Ascending aorta (tissue), 2 donors: ENCODE measurements at regions not wholly inside any gene's neighbourhood (a gene's known extent, or its start where the extent isn't known, plus 50 kb on each side); places are given as distances from the start of the nearest gene placed in this dataset.

ENCODE experiments used
- DNase-seq, 2 donors: peaks; one replicate each; pipeline ENCODE4 v3.0.0-alpha.2; 2019; ENCODE audit warnings: low spot score in 2 of 2
- H3K27ac ChIP-seq, 2 donors: fragments of 200-600 bp; sonication (generic); one replicate each; pipeline ENCODE4 v1.5.1; 2016 to 2017; ENCODE audit warnings: mild to moderate bottlenecking in 1 of 2
- H3K27me3 ChIP-seq: fragments of 200-600 bp; sonication (generic); one replicate; pipeline ENCODE4 v1.5.1; 2017
- H3K36me3 ChIP-seq, 2 donors: fragments of 200-600 bp; sonication (generic); one replicate each; pipeline ENCODE4 v1.5.1; 2016
- H3K4me1 ChIP-seq, 2 donors: fragments of 200-600 bp; sonication (generic); one replicate each; pipeline ENCODE4 v1.5.1; 2016 to 2017; ENCODE audit warnings: mild to moderate bottlenecking in 1 of 2
- H3K4me3 ChIP-seq, 2 donors: fragments of 200-600 bp; sonication (generic); one replicate each; pipeline ENCODE4 v1.5.1; 2016 to 2017; ENCODE audit warnings: mild to moderate bottlenecking in 1 of 2
- H3K9me3 ChIP-seq, 2 donors: fragments of 200-600 bp; sonication (generic); one replicate each; pipeline ENCODE4 v1.5.1; 2016
- intact Hi-C: fragments of 100-400 bp; cut with DNase I; formaldehyde crosslinking; loops from one replicate; pipeline ENCODE4 v1.15.1; 2023
- TF ChIP-seq, protein P1 (sequence below), 3 experiments: fragments of 200-600 bp in 2 of 3; fragments of 450-650 bp in 1 of 3; sonication (generic) in 2 of 3; IDR thresholded peaks; one replicate each; pipeline ENCODE4 v1.5.1; 2016 to 2019; ENCODE audit warnings: antibody characterized with exemption in 3 of 3, mild to moderate bottlenecking in 1 of 3, moderate library complexity in 1 of 3

DNA sequence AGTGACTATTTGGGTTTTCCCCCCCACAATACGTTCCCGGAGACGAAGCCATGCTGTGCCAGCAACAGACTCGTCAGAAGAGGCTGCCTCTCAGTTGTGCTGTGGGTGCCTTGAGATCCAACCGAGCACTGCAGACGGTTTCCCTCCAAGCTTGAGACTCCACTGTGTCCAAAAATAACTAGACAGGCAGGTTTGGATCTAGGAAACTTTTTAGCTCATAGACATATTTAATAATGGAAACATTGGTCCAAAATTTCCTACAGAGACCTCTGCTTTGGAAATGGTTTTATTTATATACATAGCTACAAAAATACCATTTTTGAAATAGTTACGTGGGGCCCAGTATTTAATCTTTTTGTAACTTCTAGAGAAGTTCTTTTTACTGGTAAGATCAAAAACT is 63.1 kb upstream of the SPATS2L start:
- TF ChIP-seq, protein P1, sequence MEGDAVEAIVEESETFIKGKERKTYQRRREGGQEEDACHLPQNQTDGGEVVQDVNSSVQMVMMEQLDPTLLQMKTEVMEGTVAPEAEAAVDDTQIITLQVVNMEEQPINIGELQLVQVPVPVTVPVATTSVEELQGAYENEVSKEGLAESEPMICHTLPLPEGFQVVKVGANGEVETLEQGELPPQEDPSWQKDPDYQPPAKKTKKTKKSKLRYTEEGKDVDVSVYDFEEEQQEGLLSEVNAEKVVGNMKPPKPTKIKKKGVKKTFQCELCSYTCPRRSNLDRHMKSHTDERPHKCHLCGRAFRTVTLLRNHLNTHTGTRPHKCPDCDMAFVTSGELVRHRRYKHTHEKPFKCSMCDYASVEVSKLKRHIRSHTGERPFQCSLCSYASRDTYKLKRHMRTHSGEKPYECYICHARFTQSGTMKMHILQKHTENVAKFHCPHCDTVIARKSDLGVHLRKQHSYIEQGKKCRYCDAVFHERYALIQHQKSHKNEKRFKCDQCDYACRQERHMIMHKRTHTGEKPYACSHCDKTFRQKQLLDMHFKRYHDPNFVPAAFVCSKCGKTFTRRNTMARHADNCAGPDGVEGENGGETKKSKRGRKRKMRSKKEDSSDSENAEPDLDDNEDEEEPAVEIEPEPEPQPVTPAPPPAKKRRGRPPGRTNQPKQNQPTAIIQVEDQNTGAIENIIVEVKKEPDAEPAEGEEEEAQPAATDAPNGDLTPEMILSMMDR (IDR thresholded peaks at IDR 0.05): no peak
- intact Hi-C loops: no loop called here
- Histone ChIP-seq H3K9me3 (no peaks in the 10 kb centered on the region), H3K4me3 (peak overlapping the region in 1 of 2 donors; percentile 35), H3K27ac (no peak overlapping the region), H3K4me1 (no peaks in the 10 kb centered on the region), H3K36me3 (no peaks in the 10 kb centered on the region), H3K27me3 (no peaks in the 10 kb centered on the region)
- DNase-seq: no peak

DNA sequence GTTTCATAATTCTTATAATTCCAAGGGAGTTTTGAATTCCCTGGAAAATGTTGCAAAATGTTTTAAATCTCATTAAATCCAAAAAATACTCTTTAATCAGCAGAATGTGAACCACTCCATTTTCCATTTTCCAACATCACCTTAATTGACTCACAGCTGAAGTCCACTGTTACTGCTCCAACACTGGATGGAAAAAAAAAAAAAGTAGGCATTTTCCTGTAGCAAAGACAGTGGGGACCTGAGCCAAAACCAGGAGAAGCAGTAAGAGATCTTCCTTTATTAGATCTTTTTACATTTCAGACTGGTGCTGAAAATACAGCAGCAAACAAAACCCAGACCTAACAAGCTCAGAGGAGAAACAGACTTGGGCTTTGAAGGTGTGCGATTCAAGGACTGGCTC is 62.4 kb upstream of the SPATS2L start:
- Histone ChIP-seq H3K27ac (no peak overlapping the region), H3K4me3 (peak overlapping the region in 1 of 2 donors; percentile 35), H3K27me3 (no peaks in the 10 kb centered on the region), H3K4me1 (no peaks in the 10 kb centered on the region), H3K36me3 (no peaks in the 10 kb centered on the region), H3K9me3 (no peaks in the 10 kb centered on the region)
- DNase-seq: no peak
- intact Hi-C loops: no loop called here
- TF ChIP-seq, protein P1 (IDR thresholded peaks at IDR 0.05): no peak

DNA sequence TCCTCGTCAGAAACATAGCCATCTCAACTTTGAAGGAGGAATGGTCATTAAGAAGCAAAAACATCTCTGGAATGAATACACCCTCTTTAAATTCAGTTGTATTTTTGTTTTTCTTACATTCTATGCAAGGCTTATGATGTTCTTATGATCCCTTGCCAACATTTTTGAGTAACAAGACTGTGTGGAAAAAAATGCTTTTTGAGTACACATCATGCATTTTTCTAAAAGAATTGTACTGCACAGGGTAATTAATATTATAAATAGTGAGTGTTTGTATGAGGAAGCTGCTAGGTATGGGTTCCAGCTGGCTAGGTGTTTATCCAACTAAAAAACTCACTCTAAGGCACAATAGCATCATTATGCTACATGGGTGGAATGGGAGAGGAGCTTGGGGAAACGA is 59.0 kb upstream of the SPATS2L start:
- Histone ChIP-seq H3K9me3 (no peaks in the 10 kb centered on the region), H3K4me1 (no peaks in the 10 kb centered on the region), H3K27ac (no peak overlapping the region), H3K36me3 (no peaks in the 10 kb centered on the region), H3K4me3 (no peak overlapping the region), H3K27me3 (no peaks in the 10 kb centered on the region)
- DNase-seq: no peak
- TF ChIP-seq, protein P1 (IDR thresholded peaks at IDR 0.05): no peak
- intact Hi-C loops: no loop called here

DNA sequence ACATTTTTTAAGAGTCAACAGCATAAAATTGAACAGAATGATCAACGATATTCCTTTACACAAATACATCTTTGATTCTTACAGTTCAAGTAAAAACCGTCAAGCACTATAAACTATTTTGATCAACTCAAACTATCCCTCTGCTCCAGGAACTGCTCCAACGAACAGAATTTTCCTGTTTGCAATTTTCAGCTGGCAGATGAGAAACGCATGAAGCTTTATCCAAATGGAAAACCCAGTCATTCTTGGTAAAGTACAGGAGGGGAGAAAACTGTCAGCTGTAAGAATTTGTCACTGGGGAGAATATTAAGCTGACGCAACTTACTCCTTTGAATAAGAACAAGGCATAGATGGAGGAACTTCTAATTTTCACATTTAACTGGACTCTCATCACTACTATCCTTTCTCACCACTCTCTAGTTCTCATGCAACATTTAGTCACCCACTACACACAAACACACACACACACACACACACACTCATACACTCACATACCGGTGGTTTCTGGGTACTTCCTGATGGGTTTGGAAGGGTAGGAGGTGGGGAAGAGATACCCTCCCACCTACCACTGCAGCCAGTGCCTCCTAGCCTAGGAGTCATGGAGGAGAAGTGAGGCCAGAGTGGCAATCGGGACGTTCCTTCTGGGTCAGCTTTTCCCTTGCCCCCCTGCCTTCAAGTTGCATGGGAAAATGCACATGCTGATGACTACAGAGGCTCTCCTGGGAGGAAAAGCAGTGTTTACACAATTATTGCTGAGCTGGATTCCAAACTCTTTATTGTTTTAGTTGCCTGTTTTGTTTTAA is 54.0 kb upstream of the SPATS2L start:
- Histone ChIP-seq H3K27ac (no peak overlapping the region), H3K4me1 (no peaks in the 10 kb centered on the region), H3K36me3 (no peaks in the 10 kb centered on the region), H3K27me3 (no peaks in the 10 kb centered on the region), H3K4me3 (no peak overlapping the region), H3K9me3 (no peaks in the 10 kb centered on the region)
- intact Hi-C loops: no loop called here
- DNase-seq: no peak
- TF ChIP-seq, protein P1 (IDR thresholded peaks at IDR 0.05): no peak

DNA sequence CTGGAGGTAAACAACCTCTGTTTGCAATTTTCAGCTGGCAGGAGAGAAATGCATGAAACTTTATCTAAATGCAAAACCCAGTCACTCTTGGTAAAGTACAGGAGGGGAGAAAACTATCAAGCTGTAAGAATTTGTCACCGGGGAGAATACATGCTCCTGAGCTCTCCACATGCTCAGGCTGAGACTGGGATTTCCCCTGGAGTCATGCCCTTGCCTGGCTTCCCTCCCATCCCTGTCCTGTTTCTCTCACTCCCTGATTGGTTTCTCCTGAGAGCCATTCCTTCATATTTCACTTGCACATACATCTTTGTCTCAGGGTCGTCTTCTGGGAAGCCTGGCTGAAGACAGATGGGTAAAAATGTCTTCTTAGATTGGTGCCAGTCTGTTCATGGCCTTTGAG is 52.9 kb upstream of the SPATS2L start:
- H3K9me3 ChIP-seq: no peaks in the 10 kb centered on the region
- intact Hi-C loops: no loop called here
- no peak for DNase-seq
- no peaks in the 10 kb centered on the region for H3K36me3 ChIP-seq
- TF ChIP-seq, protein P1 (IDR thresholded peaks at IDR 0.05): no peak
- H3K4me1 ChIP-seq: no peaks in the 10 kb centered on the region
- H3K27me3 ChIP-seq: no peaks in the 10 kb centered on the region
- H3K27ac ChIP-seq: no peak overlapping the region
- no peak overlapping the region for H3K4me3 ChIP-seq
